ENCODE measurements at regions not wholly inside any gene's neighbourhood (a gene's known extent, or its start where the extent isn't known, plus 50 kb on each side); places are given as distances from the start of the nearest gene placed in this dataset.

DNA sequence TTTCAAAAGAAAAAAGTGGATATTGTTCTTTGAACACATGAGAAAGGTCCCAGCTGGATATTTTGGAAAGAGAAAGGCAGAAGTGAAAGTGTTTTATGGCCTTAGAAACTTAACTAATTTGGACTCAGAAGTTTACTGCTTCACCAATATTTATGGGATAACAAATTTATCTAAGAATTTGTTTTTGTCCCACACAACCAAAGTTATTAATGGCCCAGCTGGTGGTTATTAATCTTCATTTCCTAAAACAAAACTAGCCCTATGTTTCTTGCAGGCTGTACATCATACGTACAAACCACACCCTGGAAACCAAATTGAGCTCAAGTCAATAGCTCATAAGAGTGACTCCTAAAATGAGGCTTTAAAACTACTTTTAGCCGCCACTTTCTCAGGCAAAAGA lies 372.9 kb upstream of the LMCD1 start:
- ChIA-PET POLR2A (no interaction called here), CTCF (no interaction called here)
- no peaks in the 10 kb centered on the region for H3K36me3 Mint-ChIP-seq (ENCODE audit: low read depth)
- H3K27me3 Mint-ChIP-seq, result no peaks in the 10 kb centered on the region
- H3K4me3 Mint-ChIP-seq, result no peak overlapping the region
- H3K4me1 Mint-ChIP-seq, result no peaks in the 10 kb centered on the region
- H3K9me3 Mint-ChIP-seq, result no peaks in the 10 kb centered on the region
- DNase-seq, result no peak
- H3K27ac Mint-ChIP-seq, result no peak overlapping the region

- peaks cover 5% of the 10 kb centered on the region for H3K27me3 Mint-ChIP-seq
- CTCF ChIA-PET, result no interaction called here
- no peaks in the 10 kb centered on the region for H3K36me3 Mint-ChIP-seq (ENCODE audit: low read depth)
- H3K4me3 Mint-ChIP-seq, result no peak overlapping the region
- no peaks in the 10 kb centered on the region for H3K4me1 Mint-ChIP-seq
- H3K27ac Mint-ChIP-seq, result no peak overlapping the region
- no peak for DNase-seq
- H3K9me3 Mint-ChIP-seq, result no peaks in the 10 kb centered on the region
- POLR2A ChIA-PET, result no interaction called here
Measured at GRCh38 chr3:8136553-8136952, 365.1 kb upstream of the LMCD1 start.

DNA sequence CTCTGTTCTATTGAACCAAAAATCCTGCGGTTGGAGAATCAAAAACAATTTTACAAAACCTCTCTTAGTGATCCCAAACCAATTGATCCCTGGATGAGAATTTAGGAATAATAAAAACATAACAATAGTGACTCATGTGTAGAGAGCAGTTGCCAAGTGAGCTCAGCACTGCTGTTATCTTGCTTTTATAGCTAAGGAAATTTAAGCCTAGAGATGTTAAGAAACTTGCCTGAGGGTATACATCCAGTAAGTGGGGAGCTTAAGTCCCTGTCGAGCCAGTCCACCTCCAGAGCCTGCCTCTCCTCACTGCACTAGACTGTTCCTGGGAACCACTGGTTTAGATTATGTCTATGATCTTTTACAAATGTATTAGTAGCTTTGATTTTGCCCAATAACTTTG lies 358.4 kb upstream of the LMCD1 start:
- ChIA-PET POLR2A (no interaction called here), CTCF (interaction anchor here (0.5 kb wide), 1 partner anchor 118 kb away, joined by 3 read pairs; no protein-coding TSS in a partner anchor)
- no peak overlapping the region for H3K27ac Mint-ChIP-seq
- DNase-seq, result no peak
- peaks cover 3% of the 10 kb centered on the region for H3K27me3 Mint-ChIP-seq
- H3K9me3 Mint-ChIP-seq, result no peaks in the 10 kb centered on the region
- no peaks in the 10 kb centered on the region for H3K4me1 Mint-ChIP-seq
- no peak overlapping the region for H3K4me3 Mint-ChIP-seq
- no peaks in the 10 kb centered on the region for H3K36me3 Mint-ChIP-seq (ENCODE audit: low read depth)

- Mint-ChIP-seq H3K4me3 (no peak overlapping the region), H3K9me3 (no peaks in the 10 kb centered on the region), H3K27me3 (peaks cover 3% of the 10 kb centered on the region), H3K4me1 (no peaks in the 10 kb centered on the region), H3K27ac (no peak overlapping the region), H3K36me3 (ENCODE audit: low read depth) (no peaks in the 10 kb centered on the region)
- CTCF ChIA-PET, result no interaction called here
- DNase-seq, result no peak
- POLR2A ChIA-PET, result no interaction called here
Measured at GRCh38 chr3:8145661-8146060, 356.0 kb upstream of the LMCD1 start.

- no peak overlapping the region for H3K4me3 Mint-ChIP-seq
- no peaks in the 10 kb centered on the region for H3K36me3 Mint-ChIP-seq (ENCODE audit: low read depth)
- H3K27me3 Mint-ChIP-seq, result no peaks in the 10 kb centered on the region
- POLR2A ChIA-PET, result no interaction called here
- no peak for DNase-seq
- H3K27ac Mint-ChIP-seq, result no peak overlapping the region
- CTCF ChIA-PET, result no interaction called here
- no peaks in the 10 kb centered on the region for H3K9me3 Mint-ChIP-seq
- H3K4me1 Mint-ChIP-seq, result no peaks in the 10 kb centered on the region
Measured at GRCh38 chr3:8147711-8148110, 353.9 kb upstream of the LMCD1 start.

GRCh38 chr3:8152821-8153418 lies 348.7 kb upstream of the LMCD1 start:
- no peak for DNase-seq
- Mint-ChIP-seq H3K4me1 (no peaks in the 10 kb centered on the region), H3K36me3 (ENCODE audit: low read depth) (no peaks in the 10 kb centered on the region), H3K4me3 (no peak overlapping the region), H3K9me3 (no peaks in the 10 kb centered on the region), H3K27me3 (no peaks in the 10 kb centered on the region), H3K27ac (no peak overlapping the region)
- ChIA-PET CTCF (interaction anchor here (0.5 kb wide), 1 partner anchor 1478 kb away, joined by 3 read pairs; no protein-coding TSS in a partner anchor), POLR2A (no interaction called here)

GRCh38 chr3:8153800-8154199 lies 347.8 kb upstream of the LMCD1 start:
- ChIA-PET CTCF (no interaction called here), POLR2A (no interaction called here)
- H3K4me1 Mint-ChIP-seq, result no peaks in the 10 kb centered on the region
- DNase-seq, result no peak
- no peaks in the 10 kb centered on the region for H3K9me3 Mint-ChIP-seq
- no peak overlapping the region for H3K27ac Mint-ChIP-seq
- H3K27me3 Mint-ChIP-seq, result no peaks in the 10 kb centered on the region
- no peak overlapping the region for H3K4me3 Mint-ChIP-seq
- no peaks in the 10 kb centered on the region for H3K36me3 Mint-ChIP-seq (ENCODE audit: low read depth)

- Mint-ChIP-seq H3K36me3 (ENCODE audit: low read depth) (no peaks in the 10 kb centered on the region), H3K9me3 (no peaks in the 10 kb centered on the region), H3K27me3 (no peaks in the 10 kb centered on the region), H3K27ac (no peak overlapping the region), H3K4me3 (no peak overlapping the region), H3K4me1 (no peaks in the 10 kb centered on the region)
- ChIA-PET CTCF (no interaction called here), POLR2A (no interaction called here)
- DNase-seq, result no peak
Measured at GRCh38 chr3:8154617-8155016, 347.0 kb upstream of the LMCD1 start.

DNA sequence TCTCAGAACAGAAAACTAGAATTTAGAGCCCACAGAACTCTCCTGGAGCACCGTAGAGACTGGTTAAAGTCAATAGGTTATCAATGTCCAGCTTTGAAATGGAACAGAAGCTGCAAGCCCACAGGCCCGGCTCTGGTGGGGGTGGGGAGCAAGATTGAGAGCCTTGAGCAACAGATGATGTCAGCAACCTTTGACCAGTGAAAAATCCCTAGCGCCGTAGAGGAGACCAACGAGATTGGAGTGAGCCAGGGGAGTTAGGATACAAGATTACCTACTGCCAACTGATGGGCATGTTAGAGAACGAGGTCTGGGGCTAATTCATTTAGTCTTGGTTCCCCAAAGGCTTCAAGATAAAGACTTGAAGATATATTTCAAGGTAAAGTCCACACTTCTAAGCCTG lies 345.5 kb upstream of the LMCD1 start:
- POLR2A ChIA-PET, result no interaction called here
- DNase-seq, result no peak
- Mint-ChIP-seq H3K4me1 (no peaks in the 10 kb centered on the region), H3K27me3 (no peaks in the 10 kb centered on the region), H3K36me3 (ENCODE audit: low read depth) (no peaks in the 10 kb centered on the region), H3K4me3 (no peak overlapping the region), H3K9me3 (no peaks in the 10 kb centered on the region), H3K27ac (no peak overlapping the region)
- CTCF ChIA-PET, result no interaction called here

- no peaks in the 10 kb centered on the region for H3K9me3 Mint-ChIP-seq
- POLR2A ChIA-PET, result no interaction called here
- CTCF ChIA-PET, result no interaction called here
- H3K36me3 Mint-ChIP-seq (ENCODE audit: low read depth), result no peaks in the 10 kb centered on the region
- no peak for DNase-seq
- H3K27me3 Mint-ChIP-seq, result peaks cover under 1% of the 10 kb centered on the region
- H3K4me1 Mint-ChIP-seq, result no peaks in the 10 kb centered on the region
- no peak overlapping the region for H3K27ac Mint-ChIP-seq
- no peak overlapping the region for H3K4me3 Mint-ChIP-seq
Measured at GRCh38 chr3:8156831-8157230, 344.8 kb upstream of the LMCD1 start.

DNA sequence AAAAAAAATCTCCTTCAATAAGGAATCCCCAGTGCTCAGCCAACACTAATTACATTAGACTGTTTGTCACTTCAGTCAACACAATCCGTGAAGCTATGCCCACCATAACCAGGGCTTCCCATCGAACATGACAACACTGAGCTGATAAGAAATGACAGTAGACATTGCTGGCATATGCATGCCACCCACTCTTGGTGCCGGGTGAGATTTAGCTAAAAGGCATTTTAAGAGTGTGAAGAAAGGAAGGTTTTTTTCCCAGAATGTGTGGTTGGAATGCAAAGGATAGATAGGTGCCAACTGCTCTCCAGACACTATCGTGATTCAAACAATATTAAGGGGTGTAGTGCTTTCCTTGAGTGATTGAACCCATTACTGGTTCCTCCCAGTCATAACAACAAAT lies 344.0 kb upstream of the LMCD1 start:
- Mint-ChIP-seq H3K36me3 (ENCODE audit: low read depth) (no peaks in the 10 kb centered on the region), H3K4me1 (no peaks in the 10 kb centered on the region), H3K9me3 (no peaks in the 10 kb centered on the region), H3K27ac (no peak overlapping the region), H3K27me3 (peaks cover 2% of the 10 kb centered on the region), H3K4me3 (no peak overlapping the region)
- no peak for DNase-seq
- POLR2A ChIA-PET, result no interaction called here
- CTCF ChIA-PET, result no interaction called here

DNA sequence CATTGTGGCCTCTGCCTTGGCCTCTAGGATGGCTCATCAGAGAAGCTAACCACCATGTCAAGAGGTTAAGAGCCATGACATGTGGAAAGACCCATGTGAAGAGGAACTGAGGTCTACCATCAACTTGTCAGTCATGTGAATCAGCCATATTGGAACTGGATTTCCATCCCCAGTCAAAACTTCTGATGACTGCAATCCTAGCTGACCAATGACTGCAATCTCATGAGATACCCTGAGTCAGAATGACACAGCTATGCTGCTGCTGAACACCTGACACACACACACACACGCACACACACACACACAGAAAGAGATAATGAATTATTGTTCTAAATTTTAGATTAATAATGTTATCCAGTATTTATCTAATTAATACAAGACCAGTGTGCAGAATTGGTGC lies 337.5 kb upstream of the LMCD1 start:
- Mint-ChIP-seq H3K36me3 (ENCODE audit: low read depth) (no peaks in the 10 kb centered on the region), H3K9me3 (no peaks in the 10 kb centered on the region), H3K27me3 (peaks cover 2% of the 10 kb centered on the region), H3K27ac (no peak overlapping the region), H3K4me3 (no peak overlapping the region), H3K4me1 (no peaks in the 10 kb centered on the region)
- ChIA-PET CTCF (no interaction called here), POLR2A (no interaction called here)
- no peak for DNase-seq

GRCh38 chr3:8166014-8166413 lies 335.6 kb upstream of the LMCD1 start:
- no peak for DNase-seq
- Mint-ChIP-seq H3K27ac (no peak overlapping the region), H3K27me3 (peaks cover 2% of the 10 kb centered on the region), H3K4me3 (no peak overlapping the region), H3K4me1 (no peaks in the 10 kb centered on the region), H3K36me3 (ENCODE audit: low read depth) (no peaks in the 10 kb centered on the region), H3K9me3 (no peaks in the 10 kb centered on the region)
- CTCF ChIA-PET, result no interaction called here
- POLR2A ChIA-PET, result no interaction called here

GRCh38 chr3:8170971-8171508 lies 330.6 kb upstream of the LMCD1 start:
- Mint-ChIP-seq H3K36me3 (ENCODE audit: low read depth) (no peaks in the 10 kb centered on the region), H3K9me3 (no peaks in the 10 kb centered on the region), H3K27me3 (no peaks in the 10 kb centered on the region), H3K27ac (no peak overlapping the region), H3K4me1 (no peaks in the 10 kb centered on the region), H3K4me3 (no peak overlapping the region)
- no peak for DNase-seq
- ChIA-PET POLR2A (no interaction called here), CTCF (no interaction called here)
